H1 (cell line): ENCODE measurements at regions not wholly inside any gene's neighbourhood (a gene's known extent, or its start where the extent isn't known, plus 50 kb on each side); places are given as distances from the start of the nearest gene placed in this dataset.

Experiments
- CTCF ChIA-PET: fragments of 300-600 bp; sonication (Branson Sonifier 250); formaldehyde crosslinking; loops from one replicate; lab custom pipeline; 2021; ENCODE audit not compliant: partially characterized antibody; lab: Charles Lee
- POLR2A ChIA-PET: fragments of 300-600 bp; sonication (Branson Sonifier 250); formaldehyde crosslinking; loops from one replicate; lab custom pipeline; 2021; ENCODE audit warnings: inconsistent platforms; ENCODE audit not compliant: partially characterized antibody; lab: Charles Lee
- DNase-seq, 2 experiments: peaks; one replicate each; pipeline versions ENCODE4 v3.0.0 to v3.0.0-alpha.2; 2010 to 2022; ENCODE audit warnings: low spot score in 2 of 2, low read depth in 1 of 2, mixed read lengths in 1 of 2
- FAIRE-seq: peaks from 2 replicates; lab custom pipeline; 2011; peaks lifted over from hg19 to GRCh38; lab: Jason Lieb, UNC
- H2AFZ ChIP-seq: 2 replicates; pipeline ENCODE4 v1.8.1; 2012; ENCODE audit warnings: low read length, inconsistent platforms
- H2AK5ac ChIP-seq: 2 replicates; pipeline ENCODE4 v1.6.1; 2013; ENCODE audit warnings: low read depth, low read length
- H2BK120ac ChIP-seq: replicated peaks from 2 replicates; pipeline ENCODE3; 2013; ENCODE audit warnings: low read depth, low read length, inconsistent platforms
- H2BK12ac ChIP-seq: 2 replicates; pipeline ENCODE4 v1.6.1; 2013; ENCODE audit warnings: low read depth, low read length
- H2BK15ac ChIP-seq: 2 replicates; pipeline ENCODE4 v1.6.1; 2013; ENCODE audit warnings: low read length
- H2BK20ac ChIP-seq: 2 replicates; pipeline ENCODE4 v1.6.1; 2013; ENCODE audit warnings: low read length
- H2BK5ac ChIP-seq: 2 replicates; pipeline ENCODE4 v1.6.1; 2013; ENCODE audit warnings: low read depth, low read length
- H3K14ac ChIP-seq: 2 replicates; pipeline ENCODE4 v1.6.1; 2013; ENCODE audit warnings: inconsistent platforms; ENCODE audit not compliant: insufficient read length
- H3K18ac ChIP-seq: 2 replicates; pipeline ENCODE4 v1.6.1; 2013; ENCODE audit warnings: low read length; ENCODE audit errors: extremely low read depth
- H3K23ac ChIP-seq: 2 replicates; pipeline ENCODE4 v1.6.1; 2013; ENCODE audit warnings: inconsistent platforms; ENCODE audit not compliant: insufficient read length
- H3K23me2 ChIP-seq: 2 replicates; pipeline ENCODE4 v1.6.1; 2013; ENCODE audit warnings: low read depth, low read length
- H3K27ac ChIP-seq: 2 replicates; pipeline ENCODE4 v1.6.1; 2011; ENCODE audit warnings: low read depth, low read length, inconsistent platforms
- H3K27me3 ChIP-seq, 4 experiments: replicated peaks in 1 of 4; 1 replicate in 1 of 4; 2 replicates in 3 of 4; pipeline versions ENCODE4 v1.6.1 to v1.8.1; 2011 to 2013; ENCODE audit warnings: low read length in 3 of 4, mild to moderate bottlenecking in 3 of 4, inconsistent platforms in 2 of 4, mixed read lengths in 2 of 4, moderate library complexity in 1 of 4; ENCODE audit not compliant: control insufficient read depth in 3 of 4, insufficient read depth in 3 of 4; ENCODE audit errors: extremely low read depth in 1 of 4
- H3K36me3 ChIP-seq, 4 experiments: 2 replicates each; pipeline versions ENCODE4 v1.6.1 to v1.8.1; 2011 to 2013; ENCODE audit warnings: mild to moderate bottlenecking in 4 of 4, low read length in 3 of 4, moderate library complexity in 2 of 4, control low read depth in 1 of 4, inconsistent platforms in 1 of 4; ENCODE audit not compliant: insufficient read depth in 4 of 4, control insufficient read depth in 2 of 4
- H3K4ac ChIP-seq: replicated peaks from 2 replicates; pipeline ENCODE3; 2013; ENCODE audit warnings: low read length, low read depth, mixed read lengths, inconsistent platforms; ENCODE audit not compliant: insufficient read length
- H3K4me1 ChIP-seq, 4 experiments: replicated peaks in 1 of 4; 1 replicate in 1 of 4; 2 replicates in 3 of 4; pipeline versions ENCODE4 v1.6.1 to v1.8.1; 2011 to 2013; ENCODE audit warnings: low read length in 3 of 4, inconsistent platforms in 2 of 4, mixed read lengths in 1 of 4; ENCODE audit not compliant: insufficient read depth in 4 of 4, control insufficient read depth in 3 of 4
- H3K4me2 ChIP-seq, 2 experiments: 2 replicates each; pipeline versions ENCODE4 v1.6.1 to v1.8.1; 2011 to 2013; ENCODE audit warnings: low read depth in 2 of 2, low read length in 2 of 2, control low read depth in 1 of 2, inconsistent platforms in 1 of 2, mild to moderate bottlenecking in 1 of 2; ENCODE audit not compliant: insufficient read depth in 1 of 2
- H3K4me3 ChIP-seq, 4 experiments: fragments of 200-600, 300-600 bp in 1 of 4; sonication (generic), shearing (Covaris generic), sonication (Bioruptor Twin) in 1 of 4; 2 replicates each; pipeline versions ENCODE4 v1.5.1 to v1.8.1; 2011 to 2016; ENCODE audit warnings: low read length in 4 of 4, low read depth in 3 of 4, control low read depth in 2 of 4, inconsistent platforms in 2 of 4, mild to moderate bottlenecking in 2 of 4, mixed read lengths in 1 of 4, moderate library complexity in 1 of 4; ENCODE audit not compliant: insufficient read depth in 2 of 4; ENCODE audit errors: extremely low read depth in 1 of 4
- H3K56ac ChIP-seq: replicated peaks from 2 replicates; pipeline ENCODE3; 2013; ENCODE audit warnings: low read depth, mild to moderate bottlenecking, mixed read lengths, low read length, inconsistent platforms; ENCODE audit not compliant: insufficient read length
- H3K79me1 ChIP-seq: 2 replicates; pipeline ENCODE4 v1.6.1; 2013; ENCODE audit warnings: low read depth, low read length, control low read depth
- H3K79me2 ChIP-seq, 2 experiments: 2 replicates each; pipeline versions ENCODE4 v1.6.1 to v1.8.1; 2012 to 2013; ENCODE audit warnings: low read length in 2 of 2, mild to moderate bottlenecking in 2 of 2, inconsistent platforms in 1 of 2; ENCODE audit not compliant: insufficient read depth in 2 of 2, control insufficient read depth in 1 of 2
- H3K9ac ChIP-seq, 4 experiments: replicated peaks in 1 of 4; 1 replicate in 1 of 4; 2 replicates in 3 of 4; pipeline versions ENCODE4 v1.6.1 to v1.8.1; 2011 to 2013; ENCODE audit warnings: low read depth in 3 of 4, low read length in 3 of 4, control low read depth in 2 of 4, mild to moderate bottlenecking in 2 of 4, moderate library complexity in 2 of 4, inconsistent platforms in 1 of 4; ENCODE audit errors: extremely low read depth in 1 of 4
- H3K9me3 ChIP-seq, 2 experiments: 2 replicates each; pipeline versions ENCODE4 v1.6.1 to v1.8.1; 2012 to 2013; ENCODE audit warnings: mild to moderate bottlenecking in 2 of 2, moderate library complexity in 2 of 2, control low read depth in 1 of 2, inconsistent platforms in 1 of 2, low read depth in 1 of 2, low read length in 1 of 2, mixed read lengths in 1 of 2; ENCODE audit not compliant: insufficient read depth in 2 of 2
- H4K20me1 ChIP-seq, 2 experiments: replicated peaks in 1 of 2; 2 replicates each; pipeline versions ENCODE3 to v1.8.1; 2011 to 2013; ENCODE audit warnings: inconsistent platforms in 2 of 2, low read length in 2 of 2, mild to moderate bottlenecking in 1 of 2; ENCODE audit not compliant: insufficient read depth in 2 of 2, control insufficient read depth in 1 of 2
- H4K5ac ChIP-seq: 2 replicates; pipeline ENCODE4 v1.6.1; 2013; ENCODE audit warnings: low read length, low read depth, mixed read lengths, inconsistent platforms; ENCODE audit not compliant: insufficient read length
- H4K8ac ChIP-seq: 2 replicates; pipeline ENCODE4 v1.8.0; 2013; ENCODE audit warnings: mild to moderate bottlenecking, moderate library complexity, low read length, inconsistent platforms; ENCODE audit not compliant: insufficient read depth; ENCODE audit errors: extremely low read depth
- H4K91ac ChIP-seq: replicated peaks from 2 replicates; pipeline ENCODE3; 2013; ENCODE audit warnings: low read length, mixed read lengths, inconsistent platforms; ENCODE audit not compliant: insufficient read length
- WGBS, 2 experiments: shearing (Covaris generic) in 1 of 2; methylation state at CpG; one replicate each; pipeline versions ENCODE4 v1.1.6 to v1.1.7; 2013 to 2015; ENCODE audit warnings: low lambda C conversion rate in 2 of 2, mixed read lengths in 2 of 2, inconsistent platforms in 1 of 2, low coverage in 1 of 2, missing lambda C conversion rate in 1 of 2; ENCODE audit not compliant: insufficient replicate concordance in 2 of 2, insufficient coverage in 1 of 2, insufficient read length in 1 of 2; ENCODE audit errors: extremely low coverage in 1 of 2, missing lambda C conversion rate in 1 of 2; 5-methylcytosine and 5-hydroxymethylcytosine counted together

DNA sequence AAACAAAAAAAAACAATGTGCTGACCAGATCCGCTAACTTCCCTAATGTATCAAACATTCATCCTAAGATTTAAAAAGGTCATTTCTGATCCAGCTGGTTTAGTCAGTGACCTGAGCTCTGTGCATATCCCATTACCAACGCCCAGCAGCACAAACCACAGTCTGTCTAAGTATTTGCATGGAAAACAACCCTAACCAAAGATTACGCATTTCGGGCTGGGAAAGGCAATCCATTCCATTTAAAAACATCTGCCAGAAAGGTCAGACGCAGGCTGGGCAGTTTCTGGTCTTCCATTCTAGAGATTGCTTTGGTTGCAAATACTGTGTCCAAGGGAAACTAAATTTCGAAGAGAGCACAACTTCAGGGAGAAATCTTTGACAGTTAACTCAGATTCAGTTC is 234.9 kb downstream of the FLRT2 start:
- H2BK12ac ChIP-seq = no peak overlapping the region
- H4K20me1 ChIP-seq = no peaks in the 10 kb centered on the region
- H3K79me1 ChIP-seq = no peaks in the 10 kb centered on the region
- H2BK120ac ChIP-seq = no peak overlapping the region
- no peak overlapping the region for H3K4ac ChIP-seq
- peaks cover 0 to 2% (median 1%) of the 10 kb centered on the region in 4 experiments; a peak in 2 of 7 replicates for H3K4me1 ChIP-seq
- no peaks in the 10 kb centered on the region for H3K36me3 ChIP-seq
- H3K18ac ChIP-seq = no peak overlapping the region
- H3K56ac ChIP-seq = no peak overlapping the region
- no peak overlapping the region for H4K91ac ChIP-seq
- H3K79me2 ChIP-seq = no peaks in the 10 kb centered on the region
- H2AFZ ChIP-seq = no peak overlapping the region
- H3K4me3 ChIP-seq = no peak overlapping the region
- WGBS, 2 experiments = 92% methylated on average over 6 of the region's 6 CpGs; no CpG with 5 or more reads in 1 of the 2 experiments
- H3K9ac ChIP-seq = no peak overlapping the region
- no peak overlapping the region for H2BK5ac ChIP-seq
- CTCF ChIA-PET = interaction anchor here (0.7 kb wide), 1 partner anchor 1023 kb away, joined by 3 read pairs; no protein-coding TSS in a partner anchor
- H4K8ac ChIP-seq = no peak overlapping the region
- no peaks in the 10 kb centered on the region for H3K9me3 ChIP-seq
- no peak overlapping the region for H3K14ac ChIP-seq
- H3K23ac ChIP-seq = no peak overlapping the region
- H3K27me3 ChIP-seq = no peaks in the 10 kb centered on the region
- no peak overlapping the region for H2BK15ac ChIP-seq
- no peak overlapping the region for H3K27ac ChIP-seq
- DNase-seq (no peak), FAIRE-seq (no peak)
- H3K23me2 ChIP-seq = no peaks in the 10 kb centered on the region; the same call in 1 of the 2 replicates
- H4K5ac ChIP-seq = no peak overlapping the region
- POLR2A ChIA-PET = no interaction called here
- H3K4me2 ChIP-seq = no peak overlapping the region
- H2AK5ac ChIP-seq = no peak overlapping the region
- H2BK20ac ChIP-seq = no peak overlapping the region
